Stimulated activated CD4-positive, alpha-beta T cell treated with anti-CD3 and anti-CD28 coated beads, Interleukin-4, amount 100 ng/mL, for 24 hours (primary cell): ENCODE measurements at regions not wholly inside any gene's neighbourhood (a gene's known extent, or its start where the extent isn't known, plus 50 kb on each side); places are given as distances from the start of the nearest gene placed in this dataset.

Source experiments
- DNase-seq: peaks from one replicate; pipeline ENCODE4 v3.0.0-alpha.2; 2020

DNA sequence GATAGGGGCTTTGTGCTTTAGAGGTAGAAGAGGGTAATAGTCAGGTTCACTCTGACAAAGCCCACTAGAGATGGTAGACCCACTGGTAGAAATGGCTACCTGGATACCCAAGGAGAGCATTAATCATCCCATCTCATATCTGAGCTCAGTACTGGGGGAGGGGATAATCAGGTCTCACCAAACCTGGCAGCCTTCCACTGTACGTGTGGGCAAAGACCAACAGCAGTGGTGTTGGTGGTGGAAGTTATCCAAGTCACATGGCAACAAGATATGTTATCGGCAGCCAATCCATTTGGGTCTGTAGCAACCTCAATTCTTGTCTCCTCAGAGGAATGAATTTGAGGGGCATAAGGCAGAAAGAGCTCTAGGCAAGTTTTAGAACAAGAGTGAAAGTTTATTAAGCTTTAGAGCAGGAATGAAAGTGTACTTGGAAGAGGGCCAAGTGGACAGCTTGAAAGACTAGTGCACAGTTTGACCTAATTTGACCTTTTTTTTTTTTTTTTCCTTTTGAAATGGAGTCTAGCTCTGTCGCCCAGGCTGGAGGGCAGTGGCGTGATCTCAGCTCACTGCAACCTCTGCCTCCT is 67.0 kb upstream of the CXCL13 start:
- no peak for DNase-seq
